CD14-positive monocyte (primary cell): ENCODE measurements at regions not wholly inside any gene's neighbourhood (a gene's known extent, or its start where the extent isn't known, plus 50 kb on each side); places are given as distances from the start of the nearest gene placed in this dataset.

ENCODE experiments used
- DNase-seq, 3 donors: peaks; one replicate each; pipeline ENCODE4 v3.0.0-alpha.2; 2011 to 2022
- H2AFZ ChIP-seq: 2 replicates; pipeline ENCODE4 v1.6.0; 2012; ENCODE audit warnings: mild to moderate bottlenecking, low read depth, low read length, inconsistent platforms; ENCODE audit not compliant: insufficient read depth, poor library complexity, severe bottlenecking
- H3K27ac ChIP-seq, 2 donors: 1 replicate in 1 of 2; 2 replicates in 1 of 2; pipeline ENCODE4 v1.5.1; 2012 to 2013; ENCODE audit warnings: low read length in 2 of 2, control low read depth in 1 of 2, inconsistent platforms in 1 of 2, low read depth in 1 of 2, mild to moderate bottlenecking in 1 of 2
- H3K27me3 ChIP-seq, 2 donors: one replicate each; pipeline versions ENCODE4 v1.6.0 to v1.6.1; 2011 to 2013; ENCODE audit warnings: low read length in 2 of 2; ENCODE audit not compliant: control insufficient read depth in 2 of 2, insufficient read depth in 2 of 2
- H3K36me3 ChIP-seq, 2 donors: replicated peaks in 1 of 2; 1 replicate in 1 of 2; 2 replicates in 1 of 2; pipeline versions ENCODE4 v1.5.1 to v1.6.1; 2012 to 2013; ENCODE audit warnings: low read length in 2 of 2, control low read depth in 1 of 2, inconsistent platforms in 1 of 2, mild to moderate bottlenecking in 1 of 2; ENCODE audit not compliant: insufficient read depth in 2 of 2, control insufficient read depth in 1 of 2
- H3K4me1 ChIP-seq, 2 donors: 1 replicate in 1 of 2; 2 replicates in 1 of 2; pipeline versions ENCODE4 v1.5.1 to v1.6.1; 2012 to 2013; ENCODE audit warnings: low read length in 2 of 2, control low read depth in 1 of 2, inconsistent platforms in 1 of 2, mild to moderate bottlenecking in 1 of 2, moderate library complexity in 1 of 2; ENCODE audit not compliant: insufficient read depth in 2 of 2, control insufficient read depth in 1 of 2
- H3K4me2 ChIP-seq: replicated peaks from 2 replicates; pipeline ENCODE3; 2012; ENCODE audit warnings: low read length, moderate library complexity, mild to moderate bottlenecking; ENCODE audit not compliant: poor library complexity, severe bottlenecking; ENCODE audit errors: extremely low read depth
- H3K4me3 ChIP-seq, 3 experiments: fragments of 200-600 bp in 1 of 3; sonication (generic) in 1 of 3; replicated peaks in 1 of 3; 1 replicate in 2 of 3; 2 replicates in 1 of 3; pipeline ENCODE4 v1.5.1; 2011 to 2013; ENCODE audit warnings: low read length in 3 of 3, mild to moderate bottlenecking in 3 of 3, control low read depth in 2 of 3, low read depth in 2 of 3, inconsistent platforms in 1 of 3, moderate library complexity in 1 of 3
- H3K79me2 ChIP-seq: 2 replicates; pipeline ENCODE4 v1.6.0; 2012; ENCODE audit warnings: mild to moderate bottlenecking, control low read depth, inconsistent platforms, low read length, moderate library complexity; ENCODE audit not compliant: insufficient read depth
- H3K9ac ChIP-seq: 2 replicates; pipeline ENCODE4 v1.6.0; 2017; ENCODE audit warnings: low read length, mild to moderate bottlenecking; ENCODE audit not compliant: insufficient read depth, poor library complexity, severe bottlenecking
- H3K9me3 ChIP-seq, 2 donors: replicated peaks in 1 of 2; 1 replicate in 1 of 2; 2 replicates in 1 of 2; pipeline versions ENCODE4 v1.5.1 to v1.6.1; 2012 to 2013; ENCODE audit warnings: low read length in 2 of 2, control low read depth in 1 of 2; ENCODE audit not compliant: control insufficient read depth in 1 of 2, insufficient read depth in 1 of 2
- H4K20me1 ChIP-seq: 2 replicates; pipeline ENCODE4 v1.6.0; 2012; ENCODE audit warnings: mild to moderate bottlenecking, low read length, control low read depth, moderate library complexity; ENCODE audit not compliant: insufficient read depth
- H3K27ac Mint-ChIP-seq, 7 donors: one replicate each; pipeline ENCODE4 v1.8.0; 2020; ENCODE audit warnings: mild to moderate bottlenecking in 7 of 7, mixed read lengths in 7 of 7, moderate library complexity in 6 of 7, inconsistent platforms in 2 of 7
- H3K27me3 Mint-ChIP-seq, 3 donors: one replicate each; pipeline ENCODE4 v1.8.0; 2021 to 2022; ENCODE audit warnings: low read depth in 3 of 3, mild to moderate bottlenecking in 3 of 3, mixed read lengths in 3 of 3, moderate library complexity in 3 of 3, inconsistent platforms in 1 of 3
- H3K36me3 Mint-ChIP-seq, 2 donors: one replicate each; pipeline ENCODE4 v1.8.0; 2020; ENCODE audit warnings: mixed read lengths in 2 of 2, inconsistent platforms in 1 of 2, mild to moderate bottlenecking in 1 of 2
- H3K4me1 Mint-ChIP-seq: one replicate; pipeline ENCODE4 v1.8.0; 2020; ENCODE audit warnings: mild to moderate bottlenecking, mixed read lengths
- H3K4me3 Mint-ChIP-seq, 2 donors: one replicate each; pipeline ENCODE4 v1.8.0; 2020; ENCODE audit warnings: mild to moderate bottlenecking in 2 of 2, mixed read lengths in 2 of 2, moderate library complexity in 1 of 2
- H3K9me3 Mint-ChIP-seq, 7 donors: one replicate each; pipeline ENCODE4 v1.8.0; 2020 to 2022; ENCODE audit warnings: mixed read lengths in 7 of 7, mild to moderate bottlenecking in 6 of 7, moderate library complexity in 6 of 7, inconsistent platforms in 2 of 7
- CTCF ChIP-seq: fragments of 200-600 bp; IDR thresholded peaks from one replicate; pipeline ENCODE4 v1.8.0; 2022; ENCODE audit warnings: antibody characterized with exemption, mild to moderate bottlenecking
- WGBS: methylation state at CpG from one replicate; pipeline ENCODE4 v1.1.5; 2013; ENCODE audit warnings: missing lambda C conversion rate; ENCODE audit not compliant: insufficient coverage; 5-methylcytosine and 5-hydroxymethylcytosine counted together
- intact Hi-C, 2 donors: fragments of 100-400 bp; cut with micrococcal nuclease; formaldehyde crosslinking; loops; one replicate each; pipeline versions ENCODE4 v1.15.0 to v1.15.1; 2023

GRCh38 chr16:65838001-65838400 lies 528.5 kb upstream of the CDH5 start:
- WGBS: 49% methylated on average over 2 of the region's 3 CpGs
- Histone ChIP-seq H3K9ac (no peak overlapping the region), H3K4me2 (no peak overlapping the region), H3K79me2 (no peaks in the 10 kb centered on the region), H3K36me3 (no peaks in the 10 kb centered on the region), H3K4me3 (no peak overlapping the region), H3K9me3 (no peaks in the 10 kb centered on the region), H3K27ac (no peak overlapping the region), H4K20me1 (no peaks in the 10 kb centered on the region), H3K4me1 (no peaks in the 10 kb centered on the region), H3K27me3 (no peaks in the 10 kb centered on the region), H2AFZ (no peak overlapping the region)
- DNase-seq: no peak
- Mint-ChIP-seq H3K27me3 (peaks cover 3 to 9% (median 4%) of the 10 kb centered on the region in 3 donors), H3K4me1 (peaks cover 2% of the 10 kb centered on the region), H3K4me3 (no peak overlapping the region), H3K9me3 (peaks cover 0 to 4% (median 0%) of the 10 kb centered on the region in 7 donors), H3K36me3 (no peaks in the 10 kb centered on the region), H3K27ac (no peak overlapping the region)
- intact Hi-C loops: no loop called here
- no peak for TF ChIP-seq CTCF

GRCh38 chr16:65837464-65837863 lies 529.0 kb upstream of the CDH5 start:
- Mint-ChIP-seq H3K27ac (no peak overlapping the region), H3K4me1 (peaks cover 2% of the 10 kb centered on the region), H3K9me3 (peaks cover 0 to 4% (median 0%) of the 10 kb centered on the region in 7 donors), H3K36me3 (no peaks in the 10 kb centered on the region), H3K4me3 (no peak overlapping the region), H3K27me3 (peaks cover 3 to 9% (median 4%) of the 10 kb centered on the region in 3 donors)
- Histone ChIP-seq H2AFZ (no peak overlapping the region), H4K20me1 (no peaks in the 10 kb centered on the region), H3K27me3 (no peaks in the 10 kb centered on the region), H3K9me3 (no peaks in the 10 kb centered on the region), H3K9ac (no peak overlapping the region), H3K79me2 (no peaks in the 10 kb centered on the region), H3K4me2 (no peak overlapping the region), H3K4me3 (no peak overlapping the region), H3K27ac (no peak overlapping the region), H3K4me1 (no peaks in the 10 kb centered on the region), H3K36me3 (no peaks in the 10 kb centered on the region)
- intact Hi-C loops: no loop called here
- TF ChIP-seq CTCF: no peak
- no peak for DNase-seq
- no CpG with 5 or more reads among the region's 3 CpGs for WGBS
